ENCODE measurements at regions not wholly inside any gene's neighbourhood (a gene's known extent, or its start where the extent isn't known, plus 50 kb on each side); places are given as distances from the start of the nearest gene placed in this dataset.

DNA sequence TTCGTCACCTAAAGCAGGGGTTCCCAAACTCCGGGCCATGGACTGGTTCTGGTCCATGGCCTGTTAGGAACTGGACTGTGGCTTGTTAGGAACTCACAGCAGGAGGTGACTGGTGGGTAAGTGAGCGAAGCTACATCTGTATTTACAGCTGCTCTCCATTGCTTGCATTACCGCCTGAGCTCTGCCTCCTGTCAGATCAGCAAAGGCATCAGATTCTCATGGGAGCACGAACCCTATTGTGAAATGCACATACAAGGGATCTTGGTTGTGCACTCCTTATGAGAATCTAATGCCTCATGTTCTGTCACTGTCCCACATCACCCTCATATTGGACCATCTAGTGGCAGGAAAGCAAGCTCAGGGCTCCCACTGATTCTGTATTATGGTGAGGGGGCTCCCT lies 217.0 kb downstream of the ZFP36L2 start:
- no peak overlapping the region for H2AFZ ChIP-seq (ENCODE audit: control insufficient read depth, low read depth, low read length)
- no peak for ATAC-seq
- no TSS peak for BruUV-seq (replicated peaks)
- WGBS (ENCODE audit: insufficient coverage, insufficient replicate concordance, low lambda C conversion rate, missing lambda C conversion rate), result 21% methylated on average over 5 of the region's 5 CpGs
- TF ChIP-seq SREBF2 (IDR thresholded peaks at IDR 0.05; ENCODE audit: low read length) (no peak), BCL11A (IDR thresholded peaks at IDR 0.05; ENCODE audit: low read depth, low read length) (no peak), BHLHE40 (IDR thresholded peaks at IDR 0.05; ENCODE audit: borderline replicate concordance in 1 of 2, low read depth in 2 of 2, low read length in 1 of 2) (no peak), TCF3 (IDR thresholded peaks at IDR 0.05; ENCODE audit: borderline replicate concordance, insufficient read depth, low read depth, low read length) (no peak), ZBTB11 (CRISPR knock-in tag; IDR thresholded peaks at IDR 0.05) (no peak), RUNX3 (IDR thresholded peaks at IDR 0.05; ENCODE audit: low read length) (no peak), MEF2B (IDR thresholded peaks at IDR 0.05; ENCODE audit: partially characterized antibody, poor library complexity, severe bottlenecking) (no peak)
- ChIA-PET POLR2A (no interaction called here), RAD21 (ENCODE audit: unreplicated experiment) (no interaction called here), SMC1A (ENCODE audit: uncharacterized antibody, unreplicated experiment) (interaction anchor here (1.5 kb wide), 1 partner anchor 567 kb away, joined by 3 read pairs; no protein-coding TSS in a partner anchor), CTCF (interaction anchor here (0.7 to 1.5 kb wide), 6 partner anchors 11 to 221 kb away, joined by 3 to 4 read pairs (median 3); no protein-coding TSS in a partner anchor)
- no peak for DNase-seq (ENCODE audit: low read depth, low spot score)
- H3K4me1 ChIP-seq (ENCODE audit: control insufficient read depth, insufficient read depth, low read length), result no peaks in the 10 kb centered on the region
- H3K79me2 ChIP-seq (ENCODE audit: control insufficient read depth, insufficient read depth, low read length), result no peaks in the 10 kb centered on the region
- no peak for FAIRE-seq
- intact Hi-C loops (cut with micrococcal nuclease; ENCODE audit: unreplicated experiment) (no loop called here), in situ Hi-C loops (cut with MboI) (no loop called here)
- H3K4me2 ChIP-seq (ENCODE audit: control insufficient read depth, insufficient read depth), result no peak overlapping the region
- H3K27me3 ChIP-seq (replicated peaks in 1 of 2; ENCODE audit: control insufficient read depth in 2 of 2, insufficient read depth in 2 of 2, low read length in 1 of 2), result no peaks in the 10 kb centered on the region; a peak in 1 of 4 replicates
- no peak overlapping the region for H3K9ac ChIP-seq (ENCODE audit: control insufficient read depth, insufficient read depth, low read length)
- H3K9me3 ChIP-seq (replicated peaks; ENCODE audit: control insufficient read depth, insufficient read depth, low read length), result no peaks in the 10 kb centered on the region; the same call in 2 of the 3 replicates
- H4K20me1 ChIP-seq (ENCODE audit: control insufficient read depth, insufficient read depth), result no peaks in the 10 kb centered on the region
- H3K4me3 ChIP-seq, result no peak overlapping the region
- H3K36me3 ChIP-seq (ENCODE audit: control insufficient read depth in 2 of 2, insufficient read depth in 2 of 2, low read length in 1 of 2), result no peaks in the 10 kb centered on the region
- no peak overlapping the region for H3K27ac ChIP-seq (ENCODE audit: control insufficient read depth, insufficient read depth)
